Stimulated activated CD4-positive, alpha-beta T cell treated with anti-CD3 and anti-CD28 coated beads, TNF-alpha, amount 100 ng/mL, for 48 hours (primary cell): ENCODE measurements at regions not wholly inside any gene's neighbourhood (a gene's known extent, or its start where the extent isn't known, plus 50 kb on each side); places are given as distances from the start of the nearest gene placed in this dataset.
"Not testable (repeated sequence)": the region's sequence is repeated elsewhere in the genome, so short reads cannot be mapped to it uniquely, and the experiment has no call there.

ENCODE experiments used
- DNase-seq, 3 donors: peaks; one replicate each; pipeline ENCODE4 v3.0.0-alpha.2; 2020; ENCODE audit warnings: low read depth in 3 of 3

DNA sequence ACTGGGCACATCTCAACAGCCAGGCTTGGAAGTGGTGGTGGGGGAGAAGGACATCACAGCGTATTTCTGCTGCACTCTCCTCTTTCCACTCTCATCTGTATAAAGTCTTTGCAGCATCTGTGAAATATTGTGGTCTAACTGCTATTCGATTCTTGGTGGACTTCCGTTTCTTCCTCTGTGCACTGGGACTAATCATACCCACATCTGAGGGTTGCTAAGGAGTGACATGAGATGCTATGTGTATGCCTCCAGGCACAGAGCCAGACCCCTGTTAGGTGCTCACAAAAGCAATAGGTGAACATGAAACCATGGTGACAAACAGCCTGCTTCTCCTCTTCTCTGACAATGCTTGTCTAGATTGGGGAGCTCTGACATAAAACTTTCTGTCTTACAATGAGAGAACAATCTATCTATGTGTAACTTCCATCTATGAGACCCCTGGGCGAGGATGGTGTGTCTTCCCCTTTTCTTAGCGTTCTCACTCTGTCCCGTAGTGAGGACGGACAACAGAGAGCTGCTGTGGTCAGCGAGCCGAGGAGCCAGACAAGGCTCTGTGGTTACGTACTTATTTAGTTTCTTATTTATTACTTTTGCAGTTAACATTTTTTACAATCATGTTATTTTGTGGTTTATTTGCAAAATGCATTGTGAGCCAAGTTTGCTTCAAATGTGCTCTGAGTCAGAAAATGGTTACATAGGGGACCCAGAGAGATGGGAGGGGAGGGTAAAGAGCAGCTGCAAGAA, 196.7 kb upstream of the TPRG1 start:
- DNase-seq: no peak

DNA sequence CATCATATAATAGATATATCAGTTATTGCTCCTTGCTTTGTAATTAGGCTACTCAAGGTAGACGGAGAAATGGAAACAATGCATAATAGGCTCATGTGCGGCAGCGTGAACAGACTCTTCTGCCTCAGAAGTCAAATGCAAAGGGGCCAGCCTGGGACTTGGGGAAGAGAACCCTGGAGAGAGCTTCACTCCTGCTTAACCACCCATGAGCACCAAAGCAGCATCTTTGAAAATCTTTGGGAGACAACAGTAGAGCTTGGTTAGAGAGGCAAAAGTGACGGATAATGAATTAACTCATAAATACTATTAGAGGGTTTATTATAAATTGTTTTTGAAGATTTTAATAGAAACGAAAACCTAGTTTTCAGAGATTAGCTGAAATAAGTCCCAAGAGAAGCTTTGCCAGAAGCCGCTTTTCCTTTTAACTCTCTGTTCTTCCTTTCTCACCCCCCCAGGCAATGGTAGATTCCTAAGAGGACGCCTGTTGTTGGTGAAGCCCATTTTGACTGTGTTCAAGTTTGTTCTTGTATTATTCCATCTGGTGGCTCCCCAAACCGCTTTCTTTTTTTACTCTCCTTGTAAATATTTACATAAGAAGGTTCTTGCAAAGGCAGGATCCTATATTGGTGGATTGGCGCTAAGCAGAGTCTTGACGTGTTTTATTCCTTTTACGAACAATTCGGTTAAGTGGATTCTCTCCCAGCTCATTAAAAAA, 196.0 kb upstream of the TPRG1 start:
- DNase-seq: no peak

DNA sequence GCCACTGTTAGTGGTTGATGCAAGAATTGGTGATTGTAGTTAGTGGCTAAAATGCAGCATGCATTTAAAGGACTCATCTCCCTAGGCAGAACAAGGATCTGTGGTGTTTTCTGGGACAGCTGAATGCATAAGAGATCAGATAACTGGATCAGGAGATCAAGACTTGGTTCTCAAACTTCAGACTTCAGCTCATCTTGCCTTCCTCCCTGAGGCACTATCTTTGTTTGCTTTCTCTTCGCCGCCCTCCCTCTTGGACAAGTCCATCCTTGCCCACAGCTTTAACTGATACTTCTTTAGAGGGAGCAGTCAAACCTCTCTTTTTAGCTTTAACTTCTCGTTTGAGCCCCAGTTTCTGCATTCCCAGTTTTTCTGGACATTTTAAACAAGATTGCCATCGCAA, 195.4 kb upstream of the TPRG1 start:
- DNase-seq: no peak

GRCh38 chr3:188978421-188979171, 193.2 kb upstream of the TPRG1 start:
- DNase-seq: no peak

GRCh38 chr3:188979248-188979647, 192.5 kb upstream of the TPRG1 start:
- DNase-seq: no peak

DNA sequence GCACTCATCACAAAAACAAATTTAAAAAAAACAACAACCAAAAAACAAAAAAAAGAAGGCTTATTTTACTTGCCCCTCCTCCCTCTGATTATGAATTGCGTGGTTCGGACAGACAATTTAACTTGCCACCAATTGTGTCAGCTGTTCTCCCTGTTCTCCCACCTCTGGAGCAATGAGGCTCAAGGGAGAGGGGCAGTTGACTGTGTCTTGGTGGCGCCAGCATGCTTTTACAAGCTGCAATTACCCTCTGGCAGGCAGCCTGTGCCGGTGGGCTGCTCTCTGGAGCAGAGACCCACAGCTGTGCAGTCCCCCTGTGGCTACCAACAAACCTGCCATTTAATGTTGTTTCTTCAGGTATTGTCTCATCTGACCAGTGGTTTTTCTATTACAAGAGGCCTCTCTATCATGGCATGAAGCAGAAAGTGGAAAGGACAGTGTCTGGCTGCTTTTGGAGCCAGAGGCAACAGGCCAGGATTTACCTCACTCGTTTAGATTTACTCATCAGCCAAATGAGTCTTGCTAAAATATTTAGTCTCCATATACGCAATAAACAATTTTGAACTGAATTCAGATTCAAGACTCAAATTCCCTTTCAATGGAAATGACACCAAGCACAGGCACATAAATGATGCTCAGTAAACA, 192.0 kb upstream of the TPRG1 start:
- no peak for DNase-seq

DNA sequence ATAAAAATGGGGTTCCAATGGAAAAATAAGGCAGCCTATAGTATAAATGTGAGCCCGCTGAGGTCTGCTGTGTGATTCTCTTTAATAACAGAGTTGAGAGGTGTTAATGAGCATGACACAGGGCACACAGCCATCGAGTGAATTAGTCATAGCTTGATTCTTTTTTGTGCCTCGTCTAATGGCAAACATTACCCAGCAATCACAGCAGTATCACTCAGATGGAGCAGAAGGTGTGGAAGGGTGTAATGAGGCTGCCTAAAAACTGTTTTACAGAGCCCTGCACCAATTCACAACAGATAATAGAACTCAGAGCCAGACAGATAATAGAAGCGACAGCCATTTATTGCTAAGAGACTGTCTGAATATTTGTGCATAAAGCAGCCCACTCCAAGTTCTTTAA, 178.6 kb upstream of the TPRG1 start:
- DNase-seq: no peak

DNA sequence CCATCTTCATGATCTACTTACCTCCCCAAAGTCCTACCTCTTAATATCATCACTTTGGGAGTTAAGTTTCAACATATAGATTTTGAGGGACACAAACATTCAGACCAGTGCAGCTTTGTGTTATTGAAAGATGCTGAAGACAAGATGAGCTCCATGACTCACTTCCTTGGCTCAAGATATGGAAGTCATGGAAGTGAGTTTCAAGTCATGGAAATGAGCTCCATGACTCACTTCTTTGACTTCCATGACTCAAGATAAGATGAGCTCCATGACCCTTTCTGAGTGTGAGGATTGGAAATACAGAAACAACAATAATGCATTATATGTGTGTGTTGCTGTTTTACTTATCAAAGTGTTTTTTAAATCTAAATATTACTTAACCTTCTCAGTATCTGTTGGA, 170.2 kb upstream of the TPRG1 start:
- DNase-seq: no peak

DNA sequence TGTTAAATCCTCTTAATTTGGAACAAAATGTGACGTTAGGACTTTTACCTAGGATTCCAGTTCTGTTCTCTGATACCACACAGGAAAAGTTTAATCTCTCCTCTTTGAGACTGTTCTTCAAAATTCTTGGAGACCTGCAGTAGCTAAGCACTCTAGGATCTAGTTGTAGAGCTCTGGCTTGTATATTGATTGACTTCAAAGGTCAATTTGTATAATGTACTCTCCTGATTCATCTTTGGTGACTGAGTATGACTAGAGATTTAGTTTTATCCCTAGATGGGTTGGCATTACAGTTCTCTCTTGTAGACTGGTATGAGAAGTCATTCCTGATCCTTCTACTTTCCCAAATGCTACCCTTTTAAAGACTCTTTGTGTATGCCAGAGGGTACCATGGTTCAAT, 168.4 kb upstream of the TPRG1 start:
- no peak for DNase-seq

- DNase-seq: no peak
Measured at GRCh38 chr3:189013224-189013888, 158.4 kb upstream of the TPRG1 start.

GRCh38 chr3:189014526-189014925, 157.2 kb upstream of the TPRG1 start:
- no peak for DNase-seq

DNA sequence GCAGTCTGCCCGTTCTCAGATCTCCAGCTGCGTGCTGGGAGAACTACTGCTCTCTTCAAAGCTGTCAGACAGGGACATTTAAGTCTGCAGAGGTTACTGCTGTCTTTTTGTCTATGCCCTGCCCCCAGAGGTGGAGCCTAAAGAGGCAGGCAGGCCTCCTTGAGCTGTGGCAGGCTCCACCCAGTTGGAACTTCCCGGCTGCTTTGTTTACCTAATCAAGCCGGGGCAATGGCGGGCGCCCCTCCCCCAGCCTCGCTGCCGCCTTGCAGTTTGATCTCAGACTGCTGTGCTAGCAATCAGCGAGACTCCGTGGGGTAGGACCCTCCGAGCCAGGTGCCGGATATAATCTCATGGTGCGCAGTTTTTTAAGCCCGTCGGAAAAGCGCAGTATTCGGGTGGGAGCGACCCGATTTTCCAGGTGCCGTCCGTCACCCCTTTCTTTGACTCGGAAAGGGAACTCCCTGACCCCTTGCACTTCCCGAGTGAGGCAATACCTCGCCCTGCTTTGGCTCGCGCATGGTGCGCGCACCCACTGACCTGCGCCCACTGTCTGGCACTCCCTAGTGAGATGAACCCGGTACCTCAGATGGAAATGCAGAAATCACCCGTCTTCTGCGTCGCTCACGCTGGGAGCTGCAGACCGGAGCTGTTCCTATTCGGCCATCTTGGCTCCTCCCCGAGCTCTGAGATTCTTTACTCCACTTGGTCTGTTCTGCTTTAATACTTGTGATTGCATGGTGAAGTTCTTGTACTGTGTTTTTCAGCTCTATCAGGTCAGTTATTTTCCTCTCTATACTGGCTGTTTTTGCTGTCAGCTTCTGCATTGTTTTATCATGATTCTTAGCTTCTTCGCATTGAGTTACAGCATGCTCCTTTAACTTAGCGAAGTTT, 148.9 kb upstream of the TPRG1 start:
- DNase-seq: not testable (repeated sequence)

- no peak for DNase-seq
Measured at GRCh38 chr3:189025866-189026265, 145.9 kb upstream of the TPRG1 start.

DNA sequence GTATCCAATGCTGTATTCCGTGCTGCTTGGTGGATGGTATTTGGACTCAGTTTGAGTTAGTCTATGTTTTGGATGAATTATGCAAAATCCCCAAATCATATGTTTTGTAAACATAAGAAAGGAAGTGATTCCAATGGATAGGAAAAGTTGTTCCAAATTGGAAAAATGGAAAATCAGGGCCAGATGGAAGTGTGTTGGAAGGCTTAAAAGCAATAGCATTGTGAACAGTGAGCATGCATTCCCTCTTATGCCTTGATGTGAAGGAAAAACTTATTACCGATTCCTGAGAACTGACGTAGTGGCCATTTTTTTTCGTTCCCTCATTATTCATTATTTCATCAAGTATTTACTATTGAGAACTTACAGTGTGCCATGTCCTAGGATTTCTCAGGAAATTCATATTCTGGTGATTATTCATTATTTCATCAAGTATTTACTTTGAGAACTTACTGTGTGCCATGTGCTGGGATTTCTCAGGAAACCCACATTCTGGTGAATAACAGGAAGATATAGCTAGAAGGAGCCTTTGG, 144.1 kb upstream of the TPRG1 start:
- no peak for DNase-seq

DNA sequence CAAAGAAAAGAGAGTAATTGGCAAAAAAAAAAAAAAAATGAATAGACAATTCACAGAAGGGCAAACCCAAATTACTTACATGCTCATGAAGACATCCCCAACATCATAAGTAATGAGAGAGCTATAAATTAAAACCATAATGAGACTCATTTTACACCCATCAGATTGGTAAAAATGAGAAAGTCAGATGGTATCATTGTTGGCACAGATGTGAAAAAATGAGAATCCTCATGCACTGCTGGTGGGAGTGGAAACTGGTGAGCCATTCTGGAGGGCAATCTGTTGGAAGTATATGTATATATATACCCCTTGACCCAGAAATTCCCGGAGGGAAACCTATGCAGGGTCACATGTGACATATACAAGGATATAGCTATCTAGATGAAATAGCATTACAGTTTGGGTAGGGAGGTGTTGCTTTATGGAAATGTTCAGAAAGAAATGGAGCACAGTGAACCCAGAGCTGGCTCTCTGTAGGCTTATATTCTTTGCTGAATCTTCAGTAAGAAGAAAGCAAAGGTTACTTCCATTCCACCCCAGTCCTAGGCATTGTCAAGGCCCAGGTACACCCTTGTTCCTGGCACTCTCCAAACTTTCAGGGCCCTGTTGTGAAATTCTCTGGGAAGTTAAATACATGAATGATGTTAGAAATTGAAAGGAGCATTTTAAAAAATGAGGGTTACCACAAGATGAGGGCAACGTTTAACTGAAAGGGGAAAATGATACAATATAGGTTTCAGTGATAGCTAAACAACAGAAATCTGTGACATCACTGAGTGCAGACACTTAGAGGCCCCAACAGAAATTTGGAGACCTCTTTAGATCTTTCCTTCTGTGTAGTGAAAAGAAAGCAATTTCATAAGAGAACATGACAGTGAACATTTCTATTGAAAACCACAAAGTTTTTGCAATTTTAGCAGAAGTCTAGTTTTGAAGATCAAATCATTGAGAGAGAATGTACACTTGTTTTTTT, 132.7 kb upstream of the TPRG1 start:
- no peak for DNase-seq

- DNase-seq: no peak
Measured at GRCh38 chr3:189040656-189041335, 131.0 kb upstream of the TPRG1 start.

GRCh38 chr3:189041482-189042090, 130.2 kb upstream of the TPRG1 start:
- DNase-seq: peak; percentile 51 to 67 (median 62)

GRCh38 chr3:189042832-189043231, 128.9 kb upstream of the TPRG1 start:
- no peak for DNase-seq
